Panc1 (cell line): ENCODE measurements at regions not wholly inside any gene's neighbourhood (a gene's known extent, or its start where the extent isn't known, plus 50 kb on each side); places are given as distances from the start of the nearest gene placed in this dataset.

ENCODE experiments used
- ATAC-seq: fragments of 200-7000 bp; cut with Tn5 transposase; 2 replicates; pipeline ENCODE4 v1.9.1; 2020; ENCODE audit warnings: mild to moderate bottlenecking, moderate library complexity
- BruUV-seq: library from RNA; stranded (reverse); fragments of 400-500 nt; replicated peaks from 2 replicates; lab custom pipeline; 2021; lab: Mats Ljungman, UMichigan
- CTCF ChIA-PET: fragments of 300-600 bp; sonication (Branson Sonifier 250); formaldehyde crosslinking; loops from one replicate; lab custom pipeline; 2022; ENCODE audit warnings: antibody characterized with exemption; lab: Charles Lee
- POLR2A ChIA-PET: fragments of 300-600 bp; sonication (Branson Sonifier 250); formaldehyde crosslinking; loops from one replicate; lab custom pipeline; 2022; ENCODE audit warnings: antibody characterized with exemption; lab: Charles Lee
- DNase-seq: peaks from one replicate; pipeline ENCODE4 v3.0.0-alpha.2; 2010; ENCODE audit warnings: low read depth, low spot score
- H3K27ac ChIP-seq: 2 replicates; pipeline ENCODE4 v1.5.1; 2011; ENCODE audit warnings: mild to moderate bottlenecking, low read length, inconsistent platforms
- H3K27me3 ChIP-seq: fragments of 200-500 bp; sonication (Bioruptor generic); 2 replicates; pipeline ENCODE4 v1.6.0; 2014; ENCODE audit warnings: low read length, inconsistent platforms; ENCODE audit not compliant: control insufficient read depth, insufficient read depth
- H3K36me3 ChIP-seq: fragments of 200-500 bp; sonication (Bioruptor generic); 2 replicates; pipeline ENCODE4 v1.5.1; 2014; ENCODE audit warnings: inconsistent platforms, mild to moderate bottlenecking, low read length, moderate library complexity; ENCODE audit not compliant: control insufficient read depth, insufficient read depth
- H3K4me1 ChIP-seq: 2 replicates; pipeline ENCODE4 v1.5.1; 2011; ENCODE audit warnings: inconsistent platforms, mild to moderate bottlenecking, low read length, moderate library complexity; ENCODE audit not compliant: control insufficient read depth, insufficient read depth
- H3K4me3 ChIP-seq, 2 experiments: 2 replicates each; pipeline ENCODE4 v1.5.1; 2011 to 2012; ENCODE audit warnings: low read depth in 2 of 2, low read length in 2 of 2, mild to moderate bottlenecking in 2 of 2, inconsistent platforms in 1 of 2, moderate library complexity in 1 of 2
- H3K9me3 ChIP-seq: fragments of 200-500 bp; sonication (Bioruptor generic); 2 replicates; pipeline ENCODE4 v1.5.1; 2014; ENCODE audit warnings: low read depth, mild to moderate bottlenecking, inconsistent platforms, low read length, moderate library complexity; ENCODE audit not compliant: control insufficient read depth, insufficient read depth
- CTCF ChIP-seq: fragments of 450-650 bp; IDR thresholded peaks from 2 replicates; pipeline ENCODE4 v1.5.1; 2017; ENCODE audit warnings: mild to moderate bottlenecking
- POLR2AphosphoS5 ChIP-seq: IDR thresholded peaks from 2 replicates; pipeline ENCODE4 v1.6.1; 2012; ENCODE audit warnings: mild to moderate bottlenecking, low read depth, low read length, moderate library complexity
- REST ChIP-seq, 2 experiments: IDR thresholded peaks; 2 replicates each; pipeline ENCODE4 v1.6.1; 2011 to 2012; ENCODE audit warnings: low read depth in 2 of 2, control low read depth in 1 of 2, low read length in 1 of 2, mild to moderate bottlenecking in 1 of 2, moderate library complexity in 1 of 2; ENCODE audit not compliant: insufficient read depth in 1 of 2
- SIN3A ChIP-seq: IDR thresholded peaks from 2 replicates; pipeline ENCODE4 v1.6.1; 2012; ENCODE audit warnings: low read depth, mild to moderate bottlenecking, low read length, moderate library complexity, borderline replicate concordance; ENCODE audit not compliant: insufficient read depth
- TCF7L2 ChIP-seq: IDR thresholded peaks from 2 replicates; pipeline ENCODE4 v1.6.1; 2011; ENCODE audit warnings: mild to moderate bottlenecking, low read depth, low read length, inconsistent platforms
- in situ Hi-C: cut with HindIII; loops from 2 replicates; pipeline ENCODE4 v1.10.0; 2016; ENCODE audit warnings: low sequenced_read_pairs, low pct_unique_long_range_greater_than_20kb
- intact Hi-C: fragments of 100-400 bp; cut with micrococcal nuclease; formaldehyde crosslinking; loops from one replicate; pipeline ENCODE4 v1.10.0; 2022; ENCODE audit not compliant: unreplicated experiment

- no peaks in the 10 kb centered on the region for H3K9me3 ChIP-seq
- no TSS peak for BruUV-seq
- in situ Hi-C loops (no loop called here), intact Hi-C loops (no loop called here)
- DNase-seq (no peak), ATAC-seq (no peak)
- no peaks in the 10 kb centered on the region for H3K27me3 ChIP-seq
- no peak overlapping the region for H3K27ac ChIP-seq
- ChIA-PET POLR2A (no interaction called here), CTCF (no interaction called here)
- no peak for TF ChIP-seq REST (IDR thresholded peaks at IDR 0.05; ENCODE audit: insufficient read depth in 1 of 2, low read depth in 2 of 2, low read length in 1 of 2)
- no peak for TF ChIP-seq SIN3A
- no peak for TF ChIP-seq POLR2AphosphoS5
- no peak for TF ChIP-seq TCF7L2
- no peak for TF ChIP-seq CTCF
- no peaks in the 10 kb centered on the region for H3K36me3 ChIP-seq
- H3K4me1 ChIP-seq = no peaks in the 10 kb centered on the region
- no peak overlapping the region for H3K4me3 ChIP-seq
These were observed 113.6 kb downstream of the VPREB1 start for GRCh38 chr22:22358152-22358551.

GRCh38 chr22:22358686-22359085 lies 114.1 kb downstream of the VPREB1 start:
- TF ChIP-seq REST (IDR thresholded peaks at IDR 0.05; ENCODE audit: insufficient read depth in 1 of 2, low read depth in 2 of 2, low read length in 1 of 2) (no peak), POLR2AphosphoS5 (no peak), TCF7L2 (no peak), CTCF (no peak), SIN3A (no peak)
- no peak for ATAC-seq
- H3K27ac ChIP-seq = no peak overlapping the region
- H3K9me3 ChIP-seq = no peaks in the 10 kb centered on the region
- ChIA-PET POLR2A (no interaction called here), CTCF (no interaction called here)
- intact Hi-C loops (no loop called here), in situ Hi-C loops (no loop called here)
- H3K27me3 ChIP-seq = no peaks in the 10 kb centered on the region
- BruUV-seq = no TSS peak
- H3K4me1 ChIP-seq = no peaks in the 10 kb centered on the region
- H3K36me3 ChIP-seq = no peaks in the 10 kb centered on the region
- no peak for DNase-seq
- H3K4me3 ChIP-seq = no peak overlapping the region
